ENCODE measurements at regions not wholly inside any gene's neighbourhood (a gene's known extent, or its start where the extent isn't known, plus 50 kb on each side); places are given as distances from the start of the nearest gene placed in this dataset.

DNA sequence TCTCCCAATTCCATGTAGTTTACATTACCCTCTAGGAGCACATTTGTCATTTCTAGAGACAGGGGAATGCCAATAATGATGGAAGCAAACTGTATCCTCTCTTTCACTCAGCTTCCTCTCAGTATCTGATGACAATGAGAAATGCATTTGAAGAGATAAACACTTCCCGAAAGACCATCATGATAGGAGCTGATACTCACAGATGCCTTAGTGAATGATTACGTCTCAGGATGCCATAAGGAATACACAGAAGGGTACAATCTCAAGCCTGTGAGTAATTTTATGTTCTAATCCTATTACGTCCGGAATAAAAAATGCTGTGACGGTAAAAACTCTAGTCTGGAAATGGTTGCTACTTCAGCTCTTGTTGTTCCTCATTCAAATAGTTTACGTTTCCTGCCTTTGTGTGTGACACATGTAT, 663.8 kb upstream of the MIR17HG start:
- no peaks in the 10 kb centered on the region for H3K36me3 ChIP-seq
- H3K4me3 ChIP-seq: no peak overlapping the region
- H3K27ac ChIP-seq: no peak overlapping the region
- H3K9me3 ChIP-seq (replicated peaks): no peaks in the 10 kb centered on the region
- H3K27me3 ChIP-seq: no peaks in the 10 kb centered on the region
- H3K4me1 ChIP-seq: no peaks in the 10 kb centered on the region
- no peak for DNase-seq

DNA sequence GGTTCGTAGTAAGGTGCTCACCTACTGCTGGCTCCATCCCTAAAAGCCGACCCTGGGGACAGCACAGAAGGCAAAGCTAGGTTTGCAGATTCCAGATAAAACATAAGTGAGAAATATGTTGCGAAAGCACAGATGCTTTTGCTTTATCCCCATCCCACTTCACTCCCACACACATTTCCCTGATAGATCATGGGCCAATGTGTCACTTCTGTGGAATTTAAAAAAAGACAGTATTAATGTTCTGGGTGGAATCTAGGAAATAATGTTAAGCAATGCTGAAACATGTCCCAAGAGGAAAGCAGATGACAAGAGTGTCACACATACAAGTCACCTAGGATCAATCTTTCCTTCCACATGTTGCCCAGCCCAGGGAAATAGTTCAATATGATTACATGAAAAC, 661.0 kb upstream of the MIR17HG start:
- no peak overlapping the region for H3K27ac ChIP-seq
- DNase-seq: no peak
- H3K4me3 ChIP-seq: no peak overlapping the region
- H3K9me3 ChIP-seq (replicated peaks): no peaks in the 10 kb centered on the region
- no peaks in the 10 kb centered on the region for H3K27me3 ChIP-seq
- no peaks in the 10 kb centered on the region for H3K4me1 ChIP-seq
- no peaks in the 10 kb centered on the region for H3K36me3 ChIP-seq

DNA sequence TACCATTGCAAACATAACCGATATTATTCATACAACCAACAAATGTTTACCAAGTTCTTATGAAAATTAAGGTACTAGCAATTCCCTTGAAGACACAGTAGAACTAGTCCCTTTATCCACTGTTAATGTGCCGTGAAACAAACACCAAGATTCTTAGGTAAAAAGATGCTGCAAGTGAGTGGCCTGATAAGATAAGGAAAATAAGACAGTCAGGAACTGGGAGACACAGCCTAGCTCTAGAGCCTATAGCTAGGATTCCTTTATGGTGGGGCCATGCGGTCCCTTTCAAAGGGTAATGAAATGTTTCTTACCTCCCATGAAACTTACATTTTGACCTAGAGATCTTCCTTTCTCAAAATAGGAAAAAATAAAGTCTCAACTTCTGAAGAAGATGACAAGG, 658.4 kb upstream of the MIR17HG start:
- no peak for DNase-seq
- no peak overlapping the region for H3K4me3 ChIP-seq
- H3K9me3 ChIP-seq (replicated peaks): no peaks in the 10 kb centered on the region
- no peak overlapping the region for H3K27ac ChIP-seq
- no peaks in the 10 kb centered on the region for H3K4me1 ChIP-seq
- no peaks in the 10 kb centered on the region for H3K36me3 ChIP-seq
- H3K27me3 ChIP-seq: no peaks in the 10 kb centered on the region

DNA sequence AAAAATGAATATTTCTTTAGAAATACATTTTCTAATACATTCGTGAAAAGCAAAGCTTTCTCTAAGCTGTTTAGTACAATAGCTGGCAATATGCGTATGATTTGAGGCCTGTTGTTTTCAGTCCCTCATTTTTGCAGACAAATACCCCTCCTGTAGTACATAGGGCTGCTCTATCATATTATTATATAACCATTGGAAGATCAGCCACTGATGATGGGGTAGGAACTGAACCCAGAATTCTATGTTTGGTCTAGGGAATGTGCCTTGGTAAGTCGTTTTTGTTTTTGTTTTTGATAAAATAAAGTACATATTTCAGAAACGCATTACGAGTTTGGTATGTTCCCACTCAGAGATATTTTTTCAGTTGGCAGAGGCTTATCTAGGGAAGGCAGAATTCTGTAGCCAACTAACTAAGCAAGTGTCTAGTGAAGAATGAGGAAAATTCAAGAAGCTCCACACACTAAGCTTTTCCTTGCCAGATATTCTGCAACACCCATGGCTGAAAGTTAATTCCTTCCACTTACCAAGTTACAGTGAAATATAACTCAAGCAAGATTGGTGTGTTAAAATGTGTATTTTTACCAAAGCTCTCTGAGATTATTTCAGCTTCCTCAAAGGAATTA, 656.9 kb upstream of the MIR17HG start:
- Histone ChIP-seq H3K9me3 (replicated peaks) (no peaks in the 10 kb centered on the region), H3K27me3 (no peaks in the 10 kb centered on the region), H3K36me3 (no peaks in the 10 kb centered on the region), H3K4me1 (no peaks in the 10 kb centered on the region), H3K27ac (no peak overlapping the region), H3K4me3 (no peak overlapping the region)
- no peak for DNase-seq

DNA sequence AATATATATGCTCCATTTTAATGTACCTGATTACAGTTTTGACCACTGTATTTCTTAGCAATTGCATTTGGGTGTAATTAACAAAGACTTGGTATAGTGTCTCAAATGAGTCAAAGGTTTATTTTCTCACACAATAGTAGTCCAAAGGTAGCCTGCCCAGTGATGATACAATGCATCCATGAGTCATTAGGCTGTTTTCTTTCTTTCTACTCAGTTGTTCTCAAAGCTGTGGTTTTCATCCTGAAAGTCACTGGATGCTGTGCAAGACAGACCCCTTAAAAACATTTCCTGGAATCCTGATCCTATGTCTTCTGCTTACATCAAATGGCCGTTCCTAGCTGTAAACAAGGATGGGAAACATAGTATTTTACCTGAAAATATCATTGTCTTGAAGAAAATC, 651.2 kb upstream of the MIR17HG start:
- Histone ChIP-seq H3K27me3 (no peaks in the 10 kb centered on the region), H3K4me3 (no peak overlapping the region), H3K4me1 (no peaks in the 10 kb centered on the region), H3K9me3 (replicated peaks) (no peaks in the 10 kb centered on the region), H3K27ac (no peak overlapping the region), H3K36me3 (no peaks in the 10 kb centered on the region)
- no peak for DNase-seq

DNA sequence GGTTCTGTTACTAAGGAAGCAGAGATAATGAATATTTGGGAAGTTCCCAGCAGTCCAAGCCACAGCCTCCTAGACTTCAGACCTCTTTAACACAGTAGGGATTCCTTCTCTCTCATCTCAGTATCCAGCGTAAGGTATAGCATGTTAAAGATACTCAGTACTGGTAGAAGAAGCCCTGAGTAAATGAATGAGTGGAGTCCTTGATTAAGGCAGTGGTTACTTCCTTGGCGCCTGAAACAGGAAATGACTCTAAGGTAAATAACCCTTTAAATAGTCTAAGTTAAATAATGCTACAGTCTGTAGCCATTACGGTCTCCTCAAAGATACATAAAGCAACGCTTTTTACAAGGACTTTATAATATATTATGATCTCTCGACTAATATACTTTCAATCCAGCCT, 650.8 kb upstream of the MIR17HG start:
- Histone ChIP-seq H3K36me3 (no peaks in the 10 kb centered on the region), H3K4me3 (no peak overlapping the region), H3K27me3 (no peaks in the 10 kb centered on the region), H3K4me1 (no peaks in the 10 kb centered on the region), H3K27ac (no peak overlapping the region), H3K9me3 (replicated peaks) (no peaks in the 10 kb centered on the region)
- no peak for DNase-seq

DNA sequence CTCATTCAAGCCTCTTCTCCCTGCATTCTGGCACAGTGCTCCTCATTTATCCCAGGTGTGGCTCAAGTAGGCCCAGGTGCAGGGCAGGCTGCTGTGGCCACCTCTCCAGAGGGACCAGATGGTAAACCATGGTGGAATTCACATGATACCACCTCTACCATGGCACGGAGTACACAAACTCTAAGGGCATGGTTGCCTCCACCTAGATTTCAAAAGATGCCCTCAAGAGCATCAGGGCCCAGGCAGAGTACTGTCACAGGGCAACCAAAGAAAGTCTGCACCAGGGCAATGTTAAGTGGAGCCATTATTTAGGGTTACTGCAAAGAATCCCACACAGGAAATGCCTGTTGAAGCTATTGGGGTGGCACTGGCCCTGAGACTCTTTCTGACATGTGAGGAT, 647.1 kb upstream of the MIR17HG start:
- Histone ChIP-seq H3K27me3 (no peaks in the 10 kb centered on the region), H3K4me1 (no peaks in the 10 kb centered on the region), H3K4me3 (no peak overlapping the region), H3K36me3 (no peaks in the 10 kb centered on the region), H3K9me3 (replicated peaks) (no peaks in the 10 kb centered on the region), H3K27ac (no peak overlapping the region)
- DNase-seq: no peak

DNA sequence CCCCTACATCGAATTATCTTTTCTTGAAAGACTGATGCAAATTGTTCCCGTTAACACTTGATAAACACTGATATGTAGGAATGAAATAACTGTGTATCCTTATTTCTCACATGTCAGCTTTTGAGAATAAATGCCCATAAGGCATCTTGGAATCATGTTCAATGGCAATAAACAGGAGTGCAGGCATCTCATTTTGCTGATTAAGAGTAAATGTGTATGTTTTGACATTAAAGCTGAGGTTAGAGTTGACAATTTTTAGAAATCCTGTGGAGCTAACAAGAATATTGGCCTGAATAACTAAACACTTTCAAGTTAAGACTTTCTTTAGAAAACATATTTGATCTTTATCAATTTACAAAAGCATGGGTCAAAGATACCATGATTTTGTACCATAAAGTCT, 646.2 kb upstream of the MIR17HG start:
- Histone ChIP-seq H3K27ac (no peak overlapping the region), H3K27me3 (no peaks in the 10 kb centered on the region), H3K36me3 (no peaks in the 10 kb centered on the region), H3K4me3 (no peak overlapping the region), H3K9me3 (replicated peaks) (no peaks in the 10 kb centered on the region), H3K4me1 (no peaks in the 10 kb centered on the region)
- DNase-seq: no peak

DNA sequence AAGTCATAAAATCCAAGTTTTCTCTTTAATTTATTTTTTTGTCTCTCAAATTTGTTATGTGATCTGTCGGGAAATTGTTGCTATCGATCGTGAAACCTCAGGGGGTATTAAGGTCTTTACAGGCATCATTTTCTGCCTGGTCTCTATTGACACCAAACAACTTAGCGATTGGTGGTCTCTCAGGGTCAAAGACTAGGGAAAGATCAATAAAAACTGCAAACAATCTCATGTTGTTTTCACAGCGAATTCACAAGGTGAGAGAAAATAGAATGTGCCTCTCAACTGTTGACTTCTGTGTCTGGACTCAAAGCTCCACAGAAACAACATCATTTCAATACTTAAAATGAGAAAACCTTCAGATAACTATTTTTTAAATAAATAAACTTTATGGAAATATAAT, 645.4 kb upstream of the MIR17HG start:
- no peak overlapping the region for H3K27ac ChIP-seq
- no peak overlapping the region for H3K4me3 ChIP-seq
- H3K4me1 ChIP-seq: no peaks in the 10 kb centered on the region
- no peaks in the 10 kb centered on the region for H3K9me3 ChIP-seq (replicated peaks)
- no peaks in the 10 kb centered on the region for H3K27me3 ChIP-seq
- no peaks in the 10 kb centered on the region for H3K36me3 ChIP-seq
- no peak for DNase-seq

DNA sequence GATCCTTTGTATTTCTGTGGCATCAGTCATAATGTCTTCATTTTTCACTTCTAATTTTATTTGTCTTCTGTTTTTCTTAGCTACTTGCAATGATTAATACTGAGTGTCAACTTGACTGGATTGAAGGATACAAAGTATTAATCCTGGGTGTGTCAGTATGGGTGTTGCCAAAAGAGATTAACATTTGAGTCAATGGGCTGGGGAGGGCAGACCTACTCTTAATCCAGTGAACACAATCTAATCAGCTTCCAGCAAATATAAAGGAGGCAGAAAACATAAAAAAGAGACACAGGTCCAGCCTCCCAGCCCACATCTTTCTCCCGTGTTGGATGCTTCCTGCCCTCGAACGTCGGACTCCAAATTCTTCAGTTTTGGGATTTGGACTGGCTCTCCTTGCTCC, 640.9 kb upstream of the MIR17HG start:
- no peaks in the 10 kb centered on the region for H3K27me3 ChIP-seq
- H3K27ac ChIP-seq: no peak overlapping the region
- no peak for DNase-seq
- H3K36me3 ChIP-seq: no peaks in the 10 kb centered on the region
- no peak overlapping the region for H3K4me3 ChIP-seq
- no peaks in the 10 kb centered on the region for H3K4me1 ChIP-seq
- no peaks in the 10 kb centered on the region for H3K9me3 ChIP-seq (replicated peaks)

DNA sequence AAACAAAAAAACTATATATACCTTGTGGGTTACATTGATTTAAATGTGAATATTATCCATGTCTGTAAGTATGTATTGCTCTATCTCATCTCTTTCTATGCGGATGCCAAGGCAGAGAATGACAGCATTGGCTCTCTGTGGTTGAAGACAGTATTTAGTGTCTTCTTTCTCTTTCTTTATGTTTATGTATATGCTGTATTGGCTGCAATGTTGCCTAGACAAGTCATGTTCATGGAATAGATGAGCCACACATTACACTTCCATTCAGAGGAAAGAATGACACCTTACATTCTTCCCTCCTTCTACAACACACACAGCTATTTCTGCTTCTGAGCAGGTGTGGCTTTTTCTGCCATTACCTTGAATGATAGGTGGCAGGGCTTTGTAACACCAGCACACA, 639.4 kb upstream of the MIR17HG start:
- Histone ChIP-seq H3K4me3 (no peak overlapping the region), H3K27me3 (no peaks in the 10 kb centered on the region), H3K36me3 (no peaks in the 10 kb centered on the region), H3K27ac (no peak overlapping the region), H3K9me3 (replicated peaks) (no peaks in the 10 kb centered on the region), H3K4me1 (no peaks in the 10 kb centered on the region)
- DNase-seq: no peak

DNA sequence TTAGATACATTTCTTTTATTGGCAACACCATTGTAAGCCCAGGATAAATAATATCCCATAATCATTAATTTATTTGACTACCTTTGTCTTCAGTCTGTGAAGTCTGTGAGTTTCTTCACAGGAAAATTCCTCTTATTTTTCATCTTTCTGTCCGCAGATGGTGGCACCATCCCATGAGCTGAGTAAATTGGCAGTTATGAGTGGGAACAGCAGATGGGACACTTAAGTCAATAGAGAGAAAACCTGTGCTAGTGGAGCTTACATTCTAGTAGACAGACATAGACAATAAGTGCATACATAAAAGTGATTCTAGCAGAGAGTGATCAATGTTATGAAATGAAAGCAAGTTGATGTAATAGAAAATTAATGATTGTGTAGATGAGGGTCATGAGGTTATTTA, 638.2 kb upstream of the MIR17HG start:
- no peak for DNase-seq
- Histone ChIP-seq H3K36me3 (no peaks in the 10 kb centered on the region), H3K4me3 (no peak overlapping the region)

DNA sequence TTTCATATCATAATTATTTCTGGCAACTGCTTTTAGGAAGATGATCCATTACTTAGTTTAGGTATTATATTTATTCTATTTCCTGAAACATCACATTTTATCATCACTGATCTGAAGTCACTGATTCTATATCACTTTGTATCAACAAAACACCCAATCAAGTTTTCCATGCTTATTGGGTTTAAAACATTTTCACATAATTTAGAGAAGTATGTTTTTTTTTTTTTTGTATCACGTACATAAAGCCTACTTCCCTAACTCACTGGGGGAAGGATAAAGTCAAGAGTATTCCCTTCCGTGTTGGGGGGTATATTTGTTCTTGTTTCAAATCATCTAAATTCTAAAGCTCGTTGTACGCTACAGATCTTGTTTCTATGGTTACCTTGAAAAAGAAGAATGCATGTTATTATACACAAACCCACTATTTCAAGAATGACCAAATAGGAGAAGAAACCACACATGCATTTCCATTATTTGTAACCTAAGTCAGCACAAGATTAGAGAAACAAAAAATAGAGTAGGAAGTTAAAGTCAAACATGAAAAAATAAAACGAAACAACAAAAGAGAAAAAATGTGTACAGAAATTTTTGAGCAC, 637.2 kb upstream of the MIR17HG start:
- DNase-seq: no peak
- Histone ChIP-seq H3K4me1 (no peaks in the 10 kb centered on the region), H3K4me3 (no peak overlapping the region), H3K36me3 (no peaks in the 10 kb centered on the region), H3K9me3 (replicated peaks) (no peaks in the 10 kb centered on the region), H3K27ac (no peak overlapping the region), H3K27me3 (no peaks in the 10 kb centered on the region)

More for the DNA sequence above, 638.2 kb upstream of the MIR17HG start:
- Histone ChIP-seq H3K9me3 (replicated peaks) (no peaks in the 10 kb centered on the region), H3K27me3 (no peaks in the 10 kb centered on the region), H3K27ac (no peak overlapping the region), H3K4me1 (no peaks in the 10 kb centered on the region)

DNA sequence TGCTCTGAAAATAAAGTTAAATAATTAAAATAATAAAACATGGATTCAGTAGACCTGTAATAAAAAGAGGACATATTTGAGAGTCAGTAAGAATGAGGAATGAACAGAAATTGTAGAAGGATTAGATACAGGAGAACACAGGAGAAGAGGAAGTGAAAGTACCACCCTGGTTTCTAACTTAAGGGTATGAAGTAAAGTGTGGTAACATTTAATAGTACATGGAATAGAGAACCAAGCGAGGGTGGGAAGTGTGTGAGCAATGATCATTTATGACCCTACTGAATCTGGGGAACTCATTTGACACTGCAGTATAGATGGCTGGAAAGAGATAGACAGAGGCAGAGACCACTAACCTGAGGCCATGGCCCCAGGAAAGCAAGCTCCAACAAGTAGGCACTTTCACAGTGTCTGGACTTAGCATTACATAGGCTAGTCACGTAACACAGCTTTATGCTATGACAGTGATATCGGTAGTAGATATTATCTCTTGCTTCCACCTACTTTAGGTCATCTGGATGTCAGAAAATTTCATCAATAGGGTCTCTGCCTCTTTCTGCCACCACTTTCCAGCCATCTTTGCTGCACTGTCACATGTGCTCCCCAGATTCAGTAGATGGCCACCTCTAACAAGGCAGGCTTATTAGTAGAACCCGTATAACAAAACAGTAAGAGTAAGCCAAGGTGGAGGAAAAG, 633.9 kb upstream of the MIR17HG start:
- Histone ChIP-seq H3K9me3 (replicated peaks) (no peaks in the 10 kb centered on the region), H3K4me3 (no peak overlapping the region), H3K4me1 (no peaks in the 10 kb centered on the region; the same call in 1 of the 2 replicates), H3K27me3 (no peaks in the 10 kb centered on the region), H3K36me3 (no peaks in the 10 kb centered on the region), H3K27ac (no peak overlapping the region)
- no peak for DNase-seq

DNA sequence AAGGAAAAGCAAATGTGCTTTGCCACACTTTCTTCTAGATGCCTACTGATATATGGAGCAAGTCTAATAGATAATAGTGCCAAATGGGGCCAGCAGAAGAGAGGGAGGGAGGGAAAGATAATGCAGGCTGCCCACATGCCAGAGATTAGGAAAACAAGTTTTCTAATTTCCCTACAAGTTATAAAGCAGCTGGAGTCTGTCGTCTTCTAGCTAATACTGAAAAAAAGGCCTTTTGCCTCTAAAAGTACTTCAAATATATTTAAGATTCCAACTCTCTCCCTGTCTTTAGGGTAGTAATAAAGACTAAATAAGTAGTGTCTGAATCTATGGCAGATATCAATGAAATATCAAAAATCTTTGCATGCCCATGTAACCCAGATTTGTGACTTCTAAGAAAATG, 632.0 kb upstream of the MIR17HG start:
- DNase-seq: no peak
- H3K27me3 ChIP-seq: no peaks in the 10 kb centered on the region

More for the DNA sequence above, 632.0 kb upstream of the MIR17HG start:
- Histone ChIP-seq H3K9me3 (replicated peaks) (no peaks in the 10 kb centered on the region), H3K36me3 (no peaks in the 10 kb centered on the region), H3K4me3 (no peak overlapping the region), H3K4me1 (no peaks in the 10 kb centered on the region; the same call in 1 of the 2 replicates), H3K27ac (no peak overlapping the region)
